Activated naive CD4-positive, alpha-beta T cell treated with anti-CD3 and anti-CD28 coated beads, Interleukin-2, amount 50 U/mL, for 72 hours (primary cell): ENCODE measurements at regions not wholly inside any gene's neighbourhood (a gene's known extent, or its start where the extent isn't known, plus 50 kb on each side); places are given as distances from the start of the nearest gene placed in this dataset.
"Not testable (repeated sequence)": the region's sequence is repeated elsewhere in the genome, so short reads cannot be mapped to it uniquely, and the experiment has no call there.

Experiments
- ATAC-seq, 2 donors: fragments of 150-1000 bp; cut with Tn5 transposase; 2 replicates each; pipeline ENCODE4 v1.10.0; 2021; ENCODE audit warnings: mild to moderate bottlenecking in 2 of 2, moderate library complexity in 2 of 2
- DNase-seq, 2 donors: peaks; one replicate each; pipeline ENCODE4 v3.0.0; 2021 to 2022; ENCODE audit warnings: low spot score in 2 of 2
- H3K27ac Mint-ChIP-seq, 2 donors: one replicate each; pipeline ENCODE4 v1.8.0; 2022; ENCODE audit warnings: mild to moderate bottlenecking in 2 of 2, mixed read lengths in 2 of 2
- H3K36me3 Mint-ChIP-seq, 2 donors: one replicate each; pipeline ENCODE4 v1.8.0; 2022; ENCODE audit warnings: mixed read lengths in 2 of 2
- H3K9me3 Mint-ChIP-seq, 2 donors: one replicate each; pipeline ENCODE4 v1.8.0; 2022; ENCODE audit warnings: mixed read lengths in 2 of 2

GRCh38 chr20:51930775-51931174 is 128.5 kb upstream of the SALL4 start:
- H3K9me3 Mint-ChIP-seq, result no peaks in the 10 kb centered on the region
- DNase-seq (no peak), ATAC-seq (no peak)
- no peak overlapping the region for H3K27ac Mint-ChIP-seq
- no peaks in the 10 kb centered on the region for H3K36me3 Mint-ChIP-seq

- no peaks in the 10 kb centered on the region for H3K9me3 Mint-ChIP-seq
- no peaks in the 10 kb centered on the region for H3K36me3 Mint-ChIP-seq
- no peak for ATAC-seq
- DNase-seq, result no peak
- H3K27ac Mint-ChIP-seq, result no peak overlapping the region
Measured at GRCh38 chr20:51928931-51929330, 126.6 kb upstream of the SALL4 start.

- not testable (repeated sequence) for H3K36me3 Mint-ChIP-seq, H3K27ac Mint-ChIP-seq, ATAC-seq, H3K9me3 Mint-ChIP-seq, DNase-seq
Measured at GRCh38 chr20:51927970-51928369, 125.6 kb upstream of the SALL4 start.

GRCh38 chr20:51926670-51927305 is 124.5 kb upstream of the SALL4 start:
- DNase-seq, result no peak
- Mint-ChIP-seq H3K9me3 (no peaks in the 10 kb centered on the region), H3K27ac (no peak overlapping the region), H3K36me3 (no peaks in the 10 kb centered on the region)
- ATAC-seq, result no peak

- H3K27ac Mint-ChIP-seq, result no peak overlapping the region
- H3K36me3 Mint-ChIP-seq, result no peaks in the 10 kb centered on the region
- DNase-seq, result no peak
- ATAC-seq, result no peak
- H3K9me3 Mint-ChIP-seq, result no peaks in the 10 kb centered on the region
Measured at GRCh38 chr20:51924509-51924908, 122.2 kb upstream of the SALL4 start.

- Mint-ChIP-seq H3K36me3 (no peaks in the 10 kb centered on the region), H3K27ac (no peak overlapping the region), H3K9me3 (no peaks in the 10 kb centered on the region)
- ATAC-seq (no peak), DNase-seq (no peak)
Measured at GRCh38 chr20:51923633-51924032, 121.3 kb upstream of the SALL4 start.

- ATAC-seq, H3K27ac Mint-ChIP-seq, H3K36me3 Mint-ChIP-seq, H3K9me3 Mint-ChIP-seq, DNase-seq: not testable (repeated sequence)
Measured at GRCh38 chr20:51922812-51923211, 120.5 kb upstream of the SALL4 start.

GRCh38 chr20:51918561-51918960 is 116.2 kb upstream of the SALL4 start:
- Mint-ChIP-seq H3K36me3 (no peaks in the 10 kb centered on the region), H3K9me3 (no peaks in the 10 kb centered on the region), H3K27ac (no peak overlapping the region)
- DNase-seq (no peak), ATAC-seq (no peak)

GRCh38 chr20:51917886-51918535 is 115.7 kb upstream of the SALL4 start:
- no peak for DNase-seq
- H3K27ac Mint-ChIP-seq, result no peak overlapping the region
- no peak for ATAC-seq
- no peaks in the 10 kb centered on the region for H3K9me3 Mint-ChIP-seq
- H3K36me3 Mint-ChIP-seq, result no peaks in the 10 kb centered on the region

- Mint-ChIP-seq H3K9me3 (no peaks in the 10 kb centered on the region), H3K27ac (no peak overlapping the region), H3K36me3 (no peaks in the 10 kb centered on the region)
- ATAC-seq (no peak), DNase-seq (no peak)
Measured at GRCh38 chr20:51916244-51916643, 113.9 kb upstream of the SALL4 start.

- ATAC-seq, result no peak
- no peak for DNase-seq
- Mint-ChIP-seq H3K27ac (no peak overlapping the region), H3K9me3 (no peaks in the 10 kb centered on the region), H3K36me3 (no peaks in the 10 kb centered on the region)
Measured at GRCh38 chr20:51914758-51915157, 112.4 kb upstream of the SALL4 start.

GRCh38 chr20:51910321-51911050 is 108.2 kb upstream of the SALL4 start:
- ATAC-seq, result no peak

GRCh38 chr20:51906679-51907078 is 104.4 kb upstream of the SALL4 start:
- Mint-ChIP-seq H3K27ac (no peak overlapping the region), H3K36me3 (no peaks in the 10 kb centered on the region), H3K9me3 (no peaks in the 10 kb centered on the region)
- ATAC-seq (no peak), DNase-seq (no peak)

More at GRCh38 chr20:51910321-51911050, 108.2 kb upstream of the SALL4 start:
- Mint-ChIP-seq H3K27ac (no peak overlapping the region), H3K36me3 (no peaks in the 10 kb centered on the region), H3K9me3 (no peaks in the 10 kb centered on the region)
- DNase-seq, result no peak

- no peak overlapping the region for H3K27ac Mint-ChIP-seq
- no peaks in the 10 kb centered on the region for H3K9me3 Mint-ChIP-seq
- ATAC-seq (no peak), DNase-seq (no peak)
- no peaks in the 10 kb centered on the region for H3K36me3 Mint-ChIP-seq
Measured at GRCh38 chr20:51906049-51906448, 103.7 kb upstream of the SALL4 start.

- H3K36me3 Mint-ChIP-seq, result no peaks in the 10 kb centered on the region
- no peak overlapping the region for H3K27ac Mint-ChIP-seq
- DNase-seq, result no peak
- H3K9me3 Mint-ChIP-seq, result peaks cover 0 to 4% of the 10 kb centered on the region in 2 donors
- ATAC-seq, result no peak
Measured at GRCh38 chr20:51902933-51903332, 100.6 kb upstream of the SALL4 start.

- DNase-seq, result no peak
- Mint-ChIP-seq H3K9me3 (peaks cover 0 to 4% of the 10 kb centered on the region in 2 donors), H3K27ac (no peak overlapping the region), H3K36me3 (no peaks in the 10 kb centered on the region)
- no peak for ATAC-seq
Measured at GRCh38 chr20:51900443-51900842, 98.1 kb upstream of the SALL4 start.

GRCh38 chr20:51899674-51900073 is 97.4 kb upstream of the SALL4 start:
- ATAC-seq, result no peak
- Mint-ChIP-seq H3K9me3 (peaks cover 0 to 4% of the 10 kb centered on the region in 2 donors), H3K27ac (no peak overlapping the region), H3K36me3 (no peaks in the 10 kb centered on the region)
- DNase-seq, result no peak

GRCh38 chr20:51898788-51899187 is 96.5 kb upstream of the SALL4 start:
- H3K36me3 Mint-ChIP-seq, result no peaks in the 10 kb centered on the region
- H3K27ac Mint-ChIP-seq, result no peak overlapping the region
- ATAC-seq (no peak), DNase-seq (no peak)
- peaks cover 0 to 4% of the 10 kb centered on the region in 2 donors for H3K9me3 Mint-ChIP-seq
